K562 (cell line): ENCODE measurements at regions not wholly inside any gene's neighbourhood (a gene's known extent, or its start where the extent isn't known, plus 50 kb on each side); places are given as distances from the start of the nearest gene placed in this dataset.

Experiments
- ATAC-seq: fragments of 200-7000 bp; cut with Tn5 transposase; 3 replicates; pipeline ENCODE4 v1.9.1; 2020; ENCODE audit warnings: moderate library complexity
- BruUV-seq: library from RNA; stranded (reverse); fragments of 400-500 nt; replicated peaks from 2 replicates; lab custom pipeline; 2021; lab: Mats Ljungman, UMichigan
- CTCF ChIA-PET: fragments of 300-600 bp; formaldehyde crosslinking; extraction: SDS; loops from one replicate; lab custom pipeline; 2021; ENCODE audit warnings: low intra/inter-chr PET ratio; lab: Yijun Ruan, JAX
- POLR2A ChIA-PET: fragments of 300-600, 350-650 bp; sonication (Branson Sonifier 250); formaldehyde crosslinking; extraction: SDS; loops from one replicate; lab custom pipeline; 2021; ENCODE audit warnings: antibody characterized with exemption, inconsistent platforms; lab: Yijun Ruan, JAX
- DNase-seq, 4 experiments: peaks; one replicate each; pipeline versions ENCODE4 v3.0.0 to v3.0.0-alpha.2; 2011 to 2018; ENCODE audit warnings: low spot score in 3 of 4, mixed read lengths in 3 of 4; ENCODE audit errors: extremely low read depth in 1 of 4
- FAIRE-seq: peaks from 2 replicates; lab custom pipeline; 2011; peaks lifted over from hg19 to GRCh38; lab: Jason Lieb, UNC
- H2AFZ ChIP-seq: 2 replicates; pipeline ENCODE4 v1.6.0; 2011; ENCODE audit warnings: low read depth, low read length, control low read depth, inconsistent platforms
- H3K27ac ChIP-seq: fragments of 200-600 bp; 3 replicates; pipeline ENCODE4 v1.8.0; 2011; ENCODE audit warnings: low read depth, mild to moderate bottlenecking, control low read depth, inconsistent platforms, low read length, moderate library complexity, mixed read lengths; ENCODE audit errors: extremely low read depth
- H3K27me3 ChIP-seq, 2 experiments: fragments of 300-600 bp in 1 of 2; 2 replicates in 1 of 2; 3 replicates in 1 of 2; pipeline versions ENCODE4 v1.6.0 to v1.8.0; 2011; ENCODE audit warnings: inconsistent platforms in 2 of 2, low read length in 2 of 2, mild to moderate bottlenecking in 1 of 2, mixed read lengths in 1 of 2, moderate library complexity in 1 of 2; ENCODE audit not compliant: control insufficient read depth in 2 of 2, insufficient read depth in 2 of 2
- H3K36me3 ChIP-seq: fragments of 300-600 bp; 3 replicates; pipeline ENCODE4 v1.8.0; 2011; ENCODE audit warnings: mild to moderate bottlenecking, low read length, inconsistent platforms; ENCODE audit not compliant: control insufficient read depth, insufficient read depth
- H3K4me1 ChIP-seq, 2 experiments: fragments of 200-600 bp in 1 of 2; replicated peaks in 1 of 2; 2 replicates in 1 of 2; 3 replicates in 1 of 2; pipeline versions ENCODE4 v1.5.1 to v1.8.0; 2011; ENCODE audit warnings: inconsistent platforms in 2 of 2, low read length in 2 of 2, mild to moderate bottlenecking in 1 of 2, mixed read lengths in 1 of 2, moderate library complexity in 1 of 2; ENCODE audit not compliant: control insufficient read depth in 2 of 2, insufficient read depth in 2 of 2
- H3K4me2 ChIP-seq: 2 replicates; pipeline ENCODE4 v1.6.1; 2011; ENCODE audit warnings: low read length, control low read depth, inconsistent platforms, mixed read lengths; ENCODE audit not compliant: insufficient read depth
- H3K4me3 ChIP-seq: fragments of 200-600 bp; sonication (generic), shearing (Covaris generic); 2 replicates; pipeline ENCODE4 v1.5.1; 2016; ENCODE audit warnings: control low read depth, inconsistent platforms
- H3K79me2 ChIP-seq: fragments of 200-600 bp; 3 replicates; pipeline ENCODE4 v1.8.0; 2011; ENCODE audit warnings: low read length, inconsistent platforms; ENCODE audit not compliant: control insufficient read depth, insufficient read depth
- H3K9ac ChIP-seq, 2 experiments: 2 replicates each; pipeline versions ENCODE4 v1.6.0 to v1.6.1; 2011; ENCODE audit warnings: low read depth in 2 of 2, low read length in 2 of 2, control low read depth in 1 of 2, inconsistent platforms in 1 of 2, mild to moderate bottlenecking in 1 of 2, mixed read lengths in 1 of 2; ENCODE audit not compliant: insufficient read depth in 1 of 2
- H3K9me1 ChIP-seq: one replicate; pipeline ENCODE4 v1.6.0; 2011; ENCODE audit warnings: inconsistent platforms, mild to moderate bottlenecking, low read length, moderate library complexity; ENCODE audit not compliant: control insufficient read depth, insufficient read depth
- H3K9me3 ChIP-seq: replicated peaks from 2 replicates; pipeline ENCODE4 v1.5.1; 2011; ENCODE audit warnings: low read depth, low read length, inconsistent platforms; ENCODE audit not compliant: control insufficient read depth, insufficient read depth
- H4K20me1 ChIP-seq: replicated peaks from 2 replicates; pipeline ENCODE4 v1.6.1; 2011; ENCODE audit warnings: low read length, inconsistent platforms, mixed read lengths; ENCODE audit not compliant: control insufficient read depth, insufficient read depth
- ASH1L ChIP-seq: fragments of 450-650 bp; IDR thresholded peaks from 2 replicates; pipeline ENCODE4 v1.6.1; 2018; ENCODE audit warnings: borderline replicate concordance, mild to moderate bottlenecking, low read depth; ENCODE audit not compliant: partially characterized antibody
- BHLHE40 ChIP-seq: IDR thresholded peaks from 2 replicates; pipeline ENCODE4 v1.6.1; 2011; ENCODE audit warnings: low read length, improper control_type of control experiment
- CBX2 ChIP-seq: fragments of 200-600 bp; sonication (generic); IDR thresholded peaks from one replicate; pipeline ENCODE4 v1.6.1; 2012; ENCODE audit warnings: mild to moderate bottlenecking, low read length, inconsistent platforms; ENCODE audit not compliant: insufficient read depth, poor library complexity, severe bottlenecking
- CREBBP ChIP-seq: IDR thresholded peaks from one replicate; pipeline ENCODE4 v1.6.1; 2012; ENCODE audit warnings: low read depth, mild to moderate bottlenecking, control low read depth, inconsistent platforms, low read length
- KLF13 ChIP-seq: fragments of 450-650 bp; IDR thresholded peaks from 2 replicates; pipeline ENCODE4 v1.6.1; 2016; ENCODE audit warnings: missing genetic modification characterization, low read depth, mild to moderate bottlenecking, missing compliant biosample characterization, moderate library complexity, borderline replicate concordance
- NFIC ChIP-seq: fragments of 450-650 bp; IDR thresholded peaks from 2 replicates; pipeline ENCODE4 v1.6.1; 2017; ENCODE audit warnings: mild to moderate bottlenecking, inconsistent platforms
- PHTF2 ChIP-seq: fragments of 250-450 bp; sonication (Bioruptor Pico); IDR thresholded peaks from 2 replicates; pipeline ENCODE4 v1.5.0; 2021; ENCODE audit warnings: mild to moderate bottlenecking
- PML ChIP-seq: IDR thresholded peaks from 2 replicates; pipeline ENCODE4 v1.6.1; 2012; ENCODE audit warnings: low read length, inconsistent platforms
- PRMT5 ChIP-seq: sonication (generic); formaldehyde crosslinking; IDR thresholded peaks from 2 replicates; pipeline ENCODE4 v1.5.0; 2020; ENCODE audit warnings: missing genetic modification reagents
- RREB1 ChIP-seq: fragments of 250-450 bp; sonication (Bioruptor Pico); IDR thresholded peaks from 2 replicates; pipeline ENCODE4 v1.4.0; 2020
- SMC3 ChIP-seq: conservative IDR thresholded peaks from 2 replicates; pipeline ENCODE4 v1.6.1; 2011; ENCODE audit warnings: low read depth, low read length, improper control_type of control experiment; ENCODE audit not compliant: insufficient read depth
- ZNF766 ChIP-seq: fragments of 200-800 bp; sonication (Bioruptor generic); conservative IDR thresholded peaks from 2 replicates; pipeline ENCODE4 v1.6.1; 2016; ENCODE audit warnings: missing genetic modification characterization, missing compliant biosample characterization
- in situ Hi-C: fragments of 300-500 bp; cut with MboI; formaldehyde crosslinking; loops from 4 replicates; pipeline ENCODE4 v1.15.0; 2018; ENCODE audit warnings: inconsistent platforms, mixed read lengths
- intact Hi-C: fragments of 100-400 bp; cut with micrococcal nuclease; formaldehyde crosslinking; loops from 2 replicates; pipeline ENCODE4 v1.14.2; 2022

DNA sequence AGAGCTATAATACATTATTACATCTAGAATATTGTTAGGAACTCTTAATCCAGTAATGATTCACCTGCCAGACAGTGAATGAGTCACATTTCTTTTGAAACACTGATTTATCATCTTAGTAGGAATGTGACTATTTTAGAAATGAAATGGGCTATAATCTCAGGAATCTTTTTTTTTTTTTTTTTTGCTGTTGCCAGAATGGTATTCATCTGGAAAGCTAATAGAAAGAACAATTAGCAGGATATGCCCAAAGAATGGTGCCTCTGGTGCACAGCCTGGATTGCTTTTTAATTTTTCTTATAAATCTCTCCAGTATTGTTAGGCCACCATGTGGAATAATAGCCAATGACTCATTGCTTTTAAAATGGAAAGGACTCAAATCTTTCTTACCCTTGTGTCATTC lies 181.1 kb upstream of the SMIM31 start:
- Histone ChIP-seq H2AFZ (no peak overlapping the region), H3K9me1 (no peaks in the 10 kb centered on the region), H3K4me1 (no peaks in the 10 kb centered on the region), H3K4me3 (no peak overlapping the region), H3K4me2 (no peak overlapping the region), H4K20me1 (no peaks in the 10 kb centered on the region), H3K9me3 (no peaks in the 10 kb centered on the region; the same call in 1 of the 2 replicates), H3K27me3 (no peaks in the 10 kb centered on the region), H3K79me2 (no peaks in the 10 kb centered on the region), H3K36me3 (no peaks in the 10 kb centered on the region), H3K9ac (no peak overlapping the region), H3K27ac (no peak overlapping the region)
- TF ChIP-seq PRMT5 (CRISPR knock-in tag): no peak
- no peak for TF ChIP-seq PHTF2 (CRISPR knock-in tag)
- no peak for TF ChIP-seq ZNF766 (CRISPR knock-in tag)
- TF ChIP-seq RREB1 (CRISPR knock-in tag): no peak
- no peak for TF ChIP-seq CBX2
- TF ChIP-seq CREBBP: no peak
- no peak for TF ChIP-seq PML
- TF ChIP-seq SMC3: no peak
- no peak for TF ChIP-seq BHLHE40
- TF ChIP-seq NFIC: no peak
- no peak for TF ChIP-seq KLF13 (tag)
- TF ChIP-seq ASH1L: no peak
- ATAC-seq (no peak), DNase-seq (no peak), FAIRE-seq (no peak)
- intact Hi-C loops: no loop called here
- BruUV-seq: no TSS peak
- ChIA-PET CTCF (no interaction called here), POLR2A (no interaction called here)
- in situ Hi-C loops: no loop called here
